ENCODE measurements at regions not wholly inside any gene's neighbourhood (a gene's known extent, or its start where the extent isn't known, plus 50 kb on each side); places are given as distances from the start of the nearest gene placed in this dataset.

DNA sequence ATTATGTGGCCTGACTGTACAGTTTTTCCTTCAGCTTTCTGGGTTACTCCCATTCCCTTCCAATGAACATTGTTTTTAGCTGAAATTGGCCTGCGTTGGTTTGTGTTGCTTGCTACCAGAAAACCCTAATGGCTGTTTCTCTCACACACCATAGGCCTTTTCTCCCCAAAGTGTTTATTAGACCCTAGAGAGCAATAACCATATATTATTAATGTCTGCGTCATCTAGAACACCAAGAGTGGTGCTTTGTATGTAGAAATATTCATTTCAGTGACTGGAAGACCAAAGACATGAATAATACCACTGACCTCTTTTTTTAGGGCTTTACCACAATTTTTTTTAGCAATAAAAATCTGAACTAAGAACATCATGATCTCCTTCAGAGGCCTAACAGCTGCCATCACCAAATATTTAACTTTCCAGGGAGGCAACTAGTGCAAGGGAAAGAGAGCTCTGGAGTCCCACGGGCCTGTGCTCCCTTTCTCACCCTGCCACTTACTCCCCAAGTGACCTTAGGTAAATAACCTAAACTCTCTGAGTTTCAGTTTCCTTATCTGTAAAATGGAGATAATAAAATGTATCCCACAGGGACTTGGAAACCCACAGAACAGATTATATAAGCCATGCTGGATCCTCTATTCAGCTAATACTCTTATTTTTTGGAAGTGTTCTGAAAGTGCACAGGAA, 201.9 kb upstream of the ISL1 start:
- TF ChIP-seq, protein P1, sequence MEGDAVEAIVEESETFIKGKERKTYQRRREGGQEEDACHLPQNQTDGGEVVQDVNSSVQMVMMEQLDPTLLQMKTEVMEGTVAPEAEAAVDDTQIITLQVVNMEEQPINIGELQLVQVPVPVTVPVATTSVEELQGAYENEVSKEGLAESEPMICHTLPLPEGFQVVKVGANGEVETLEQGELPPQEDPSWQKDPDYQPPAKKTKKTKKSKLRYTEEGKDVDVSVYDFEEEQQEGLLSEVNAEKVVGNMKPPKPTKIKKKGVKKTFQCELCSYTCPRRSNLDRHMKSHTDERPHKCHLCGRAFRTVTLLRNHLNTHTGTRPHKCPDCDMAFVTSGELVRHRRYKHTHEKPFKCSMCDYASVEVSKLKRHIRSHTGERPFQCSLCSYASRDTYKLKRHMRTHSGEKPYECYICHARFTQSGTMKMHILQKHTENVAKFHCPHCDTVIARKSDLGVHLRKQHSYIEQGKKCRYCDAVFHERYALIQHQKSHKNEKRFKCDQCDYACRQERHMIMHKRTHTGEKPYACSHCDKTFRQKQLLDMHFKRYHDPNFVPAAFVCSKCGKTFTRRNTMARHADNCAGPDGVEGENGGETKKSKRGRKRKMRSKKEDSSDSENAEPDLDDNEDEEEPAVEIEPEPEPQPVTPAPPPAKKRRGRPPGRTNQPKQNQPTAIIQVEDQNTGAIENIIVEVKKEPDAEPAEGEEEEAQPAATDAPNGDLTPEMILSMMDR (IDR thresholded peaks at IDR 0.05; ENCODE audit: low read depth, low read length): no peak
- no peak for TF ChIP-seq MAX (IDR thresholded peaks at IDR 0.05; ENCODE audit: low read depth, low read length)
- no peak for TF ChIP-seq POLR2A (IDR thresholded peaks at IDR 0.05; ENCODE audit: extremely low read depth, insufficient read length)
- TF ChIP-seq MYC (IDR thresholded peaks at IDR 0.05; ENCODE audit: low read depth, low read length): no peak

GRCh38 chr5:51185850-51186329, 197.4 kb upstream of the ISL1 start:
- no peak for DNase-seq (ENCODE audit: low read depth)
- no peak overlapping the region for H3K4me3 ChIP-seq (ENCODE audit: low read depth, low read length)
- TF ChIP-seq MAX (IDR thresholded peaks at IDR 0.05; ENCODE audit: low read depth, low read length) (no peak), MYC (IDR thresholded peaks at IDR 0.05; ENCODE audit: low read depth, low read length) (no peak), POLR2A (IDR thresholded peaks at IDR 0.05; ENCODE audit: extremely low read depth, insufficient read length) (no peak)
- TF ChIP-seq, protein P1 (IDR thresholded peaks at IDR 0.05; ENCODE audit: low read depth, low read length): no peak

More for the DNA sequence above, 201.9 kb upstream of the ISL1 start:
- DNase-seq (ENCODE audit: low read depth): no peak
- H3K4me3 ChIP-seq (ENCODE audit: low read depth, low read length): no peak overlapping the region

GRCh38 chr5:51188001-51188591, 195.2 kb upstream of the ISL1 start:
- no peak for TF ChIP-seq POLR2A (IDR thresholded peaks at IDR 0.05; ENCODE audit: extremely low read depth, insufficient read length)
- TF ChIP-seq, protein P1 (IDR thresholded peaks at IDR 0.05; ENCODE audit: low read depth, low read length): no peak
- TF ChIP-seq MYC (IDR thresholded peaks at IDR 0.05; ENCODE audit: low read depth, low read length): no peak
- TF ChIP-seq MAX (IDR thresholded peaks at IDR 0.05; ENCODE audit: low read depth, low read length): no peak
- H3K4me3 ChIP-seq (ENCODE audit: low read depth, low read length): no peak overlapping the region
- DNase-seq (ENCODE audit: low read depth): no peak

DNA sequence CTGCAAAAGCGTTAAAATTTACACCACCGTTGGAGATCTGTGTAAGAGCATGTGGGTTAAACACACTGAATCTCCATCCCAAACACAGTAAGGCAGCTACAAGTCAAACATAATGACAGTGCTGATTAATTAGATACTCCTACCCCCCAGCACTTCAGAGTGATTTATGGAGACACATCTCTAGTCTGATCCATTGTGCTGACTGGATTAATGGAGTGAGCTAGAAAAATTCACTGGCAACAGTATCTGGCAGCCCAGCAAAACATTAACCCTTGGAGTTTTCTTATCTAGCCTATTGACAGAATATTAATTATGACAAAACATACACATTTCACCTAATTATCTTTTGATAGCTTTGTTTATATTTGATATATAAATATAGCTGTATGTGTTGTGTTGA, 188.6 kb upstream of the ISL1 start:
- no peak for DNase-seq (ENCODE audit: low read depth)
- H3K4me3 ChIP-seq (ENCODE audit: low read depth, low read length): no peak overlapping the region
- TF ChIP-seq MYC (IDR thresholded peaks at IDR 0.05; ENCODE audit: low read depth, low read length): no peak

DNA sequence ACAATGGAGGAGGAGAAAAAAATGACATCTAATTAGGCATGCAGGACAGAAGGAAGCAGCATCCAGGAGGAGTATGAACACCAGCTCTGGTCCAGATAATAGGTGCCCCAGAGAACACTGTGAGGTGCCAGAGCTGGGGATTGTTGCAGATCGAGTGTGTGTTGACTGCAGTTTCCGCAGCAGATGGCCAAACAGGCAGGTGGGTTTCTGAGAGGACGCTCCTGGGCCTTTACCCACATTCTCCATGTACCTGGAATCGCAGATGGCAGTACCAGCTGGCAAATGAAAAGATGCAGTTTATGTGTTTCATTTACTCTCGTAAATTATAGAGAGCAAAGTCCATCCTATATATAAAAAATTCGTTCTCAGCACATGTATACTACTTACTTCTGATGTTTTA, 182.2 kb upstream of the ISL1 start:
- DNase-seq (ENCODE audit: low read depth): no peak
- no peak for TF ChIP-seq MYC (IDR thresholded peaks at IDR 0.05; ENCODE audit: low read depth, low read length)
- no peak for TF ChIP-seq MAX (IDR thresholded peaks at IDR 0.05; ENCODE audit: low read depth, low read length)
- no peak for TF ChIP-seq POLR2A (IDR thresholded peaks at IDR 0.05; ENCODE audit: extremely low read depth, insufficient read length)
- TF ChIP-seq, protein P1 (IDR thresholded peaks at IDR 0.05; ENCODE audit: low read depth, low read length): no peak
- no peak overlapping the region for H3K4me3 ChIP-seq (ENCODE audit: low read depth, low read length)

DNA sequence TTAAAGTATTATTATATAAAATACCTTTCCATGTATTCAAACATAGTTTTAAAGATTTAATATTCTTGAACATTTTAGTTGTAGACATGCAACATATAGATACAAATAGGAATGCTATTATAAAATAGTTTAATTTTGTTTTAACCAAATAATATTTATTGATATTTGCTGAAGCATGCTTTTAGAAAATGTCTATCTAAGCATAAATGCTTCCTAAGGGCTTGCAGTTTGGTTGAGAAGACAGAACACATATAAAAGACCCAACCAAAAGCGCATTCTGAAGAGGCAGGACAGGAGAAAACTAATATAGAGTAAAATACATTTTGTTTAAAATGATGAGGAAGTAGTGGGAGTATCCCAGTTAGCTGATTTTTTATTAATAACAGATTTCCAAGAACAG, 181.5 kb upstream of the ISL1 start:
- no peak for DNase-seq (ENCODE audit: low read depth)
- no peak overlapping the region for H3K4me3 ChIP-seq (ENCODE audit: low read depth, low read length)

More for the DNA sequence above, 181.5 kb upstream of the ISL1 start:
- TF ChIP-seq MYC (IDR thresholded peaks at IDR 0.05; ENCODE audit: low read depth, low read length) (no peak), POLR2A (IDR thresholded peaks at IDR 0.05; ENCODE audit: extremely low read depth, insufficient read length) (no peak), MAX (IDR thresholded peaks at IDR 0.05; ENCODE audit: low read depth, low read length) (no peak)
- TF ChIP-seq, protein P1 (IDR thresholded peaks at IDR 0.05; ENCODE audit: low read depth, low read length): no peak

Measured in NB4 (cell line).